ENCODE measurements at regions not wholly inside any gene's neighbourhood (a gene's known extent, or its start where the extent isn't known, plus 50 kb on each side); places are given as distances from the start of the nearest gene placed in this dataset.

DNA sequence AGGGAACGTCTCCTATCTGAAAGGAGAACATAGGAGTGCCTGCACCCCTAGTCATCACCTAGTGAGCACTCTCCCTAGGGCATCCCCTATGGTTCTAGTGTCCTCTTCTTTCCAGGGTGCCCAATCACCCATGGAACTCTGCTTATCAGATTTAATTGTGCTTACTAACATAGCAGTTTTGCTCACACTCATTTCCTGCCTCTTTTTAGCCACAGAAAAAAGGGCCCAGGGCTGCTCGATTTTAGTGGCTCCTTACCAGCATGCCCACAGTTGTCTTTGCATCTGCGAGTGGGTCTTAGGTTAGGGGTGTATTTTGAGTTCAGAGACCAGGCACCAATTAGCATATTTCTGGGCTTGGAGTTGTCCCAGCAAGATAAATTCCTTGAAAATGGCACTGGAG, 1110.2 kb downstream of the TAF11L14 start:
- no TSS peak for BruUV-seq (replicated peaks)
- no peak overlapping the region for H4K5ac ChIP-seq (ENCODE audit: low read depth, low read length)
- no peaks in the 10 kb centered on the region for H3K27me3 ChIP-seq (ENCODE audit: control insufficient read depth, insufficient read depth, low read length)
- H2BK120ac ChIP-seq (ENCODE audit: low read depth, low read length) = no peak overlapping the region
- H3K9me1 ChIP-seq (ENCODE audit: insufficient read depth, low read length) = no peaks in the 10 kb centered on the region
- ChIA-PET CTCF (no interaction called here), POLR2A (ENCODE audit: unreplicated experiment) (no interaction called here)
- no peak overlapping the region for H2AK5ac ChIP-seq (ENCODE audit: low read depth, low read length)
- H3K36me3 ChIP-seq (ENCODE audit: control insufficient read depth, insufficient read depth, low read length) = no peaks in the 10 kb centered on the region
- no peak overlapping the region for H2BK20ac ChIP-seq (ENCODE audit: low read depth, low read length)
- ATAC-seq (ENCODE audit: low read depth) (no peak), DNase-seq (no peak)
- H4K91ac ChIP-seq (ENCODE audit: insufficient read depth, low read depth, low read length) = no peak overlapping the region
- H3K56ac ChIP-seq (ENCODE audit: extremely low read depth, insufficient read depth, low read length) = no peak overlapping the region
- no peak overlapping the region for H3K27ac ChIP-seq (ENCODE audit: insufficient read depth, low read length)
- no peaks in the 10 kb centered on the region for H3K4me1 ChIP-seq (ENCODE audit: control insufficient read depth, insufficient read depth, low read length)
- no peak overlapping the region for H2BK5ac ChIP-seq (ENCODE audit: low read depth, low read length, poor library complexity, severe bottlenecking)
- intact Hi-C loops (cut with micrococcal nuclease) = no loop called here
- no peak overlapping the region for H3K9ac ChIP-seq (ENCODE audit: low read depth, low read length)
- no peak overlapping the region for H3K18ac ChIP-seq (ENCODE audit: low read depth, low read length)
- no peak overlapping the region for H3K14ac ChIP-seq (replicated peaks; ENCODE audit: low read depth, low read length)
- no peak for TF ChIP-seq MAFK (IDR thresholded peaks at IDR 0.05; ENCODE audit: low read depth, low read length)
- no peak for TF ChIP-seq RCOR1 (IDR thresholded peaks at IDR 0.05; ENCODE audit: insufficient replicate concordance, low read length)
- no peak for TF ChIP-seq MAZ (IDR thresholded peaks at IDR 0.05; ENCODE audit: borderline replicate concordance, low read depth, low read length)
- TF ChIP-seq, protein P1, sequence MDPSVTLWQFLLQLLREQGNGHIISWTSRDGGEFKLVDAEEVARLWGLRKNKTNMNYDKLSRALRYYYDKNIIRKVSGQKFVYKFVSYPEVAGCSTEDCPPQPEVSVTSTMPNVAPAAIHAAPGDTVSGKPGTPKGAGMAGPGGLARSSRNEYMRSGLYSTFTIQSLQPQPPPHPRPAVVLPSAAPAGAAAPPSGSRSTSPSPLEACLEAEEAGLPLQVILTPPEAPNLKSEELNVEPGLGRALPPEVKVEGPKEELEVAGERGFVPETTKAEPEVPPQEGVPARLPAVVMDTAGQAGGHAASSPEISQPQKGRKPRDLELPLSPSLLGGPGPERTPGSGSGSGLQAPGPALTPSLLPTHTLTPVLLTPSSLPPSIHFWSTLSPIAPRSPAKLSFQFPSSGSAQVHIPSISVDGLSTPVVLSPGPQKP (IDR thresholded peaks at IDR 0.05; ENCODE audit: borderline replicate concordance, low read depth, low read length) = no peak
- TF ChIP-seq CEBPB (IDR thresholded peaks at IDR 0.05; ENCODE audit: low read depth, low read length) = no peak
- no peak for TF ChIP-seq CHD1 (IDR thresholded peaks at IDR 0.05; ENCODE audit: low read depth, low read length)
- no peak for TF ChIP-seq RAD21 (IDR thresholded peaks at IDR 0.05; ENCODE audit: low read length)
- no peak for TF ChIP-seq POLR2A (IDR thresholded peaks at IDR 0.05; ENCODE audit: low read depth, low read length)
- TF ChIP-seq, protein P2, sequence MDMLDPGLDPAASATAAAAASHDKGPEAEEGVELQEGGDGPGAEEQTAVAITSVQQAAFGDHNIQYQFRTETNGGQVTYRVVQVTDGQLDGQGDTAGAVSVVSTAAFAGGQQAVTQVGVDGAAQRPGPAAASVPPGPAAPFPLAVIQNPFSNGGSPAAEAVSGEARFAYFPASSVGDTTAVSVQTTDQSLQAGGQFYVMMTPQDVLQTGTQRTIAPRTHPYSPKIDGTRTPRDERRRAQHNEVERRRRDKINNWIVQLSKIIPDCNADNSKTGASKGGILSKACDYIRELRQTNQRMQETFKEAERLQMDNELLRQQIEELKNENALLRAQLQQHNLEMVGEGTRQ (IDR thresholded peaks at IDR 0.05; ENCODE audit: low read depth, low read length) = no peak
- no peak for TF ChIP-seq SMC3 (IDR thresholded peaks at IDR 0.05; ENCODE audit: low read depth, low read length)
- TF ChIP-seq, protein P3, sequence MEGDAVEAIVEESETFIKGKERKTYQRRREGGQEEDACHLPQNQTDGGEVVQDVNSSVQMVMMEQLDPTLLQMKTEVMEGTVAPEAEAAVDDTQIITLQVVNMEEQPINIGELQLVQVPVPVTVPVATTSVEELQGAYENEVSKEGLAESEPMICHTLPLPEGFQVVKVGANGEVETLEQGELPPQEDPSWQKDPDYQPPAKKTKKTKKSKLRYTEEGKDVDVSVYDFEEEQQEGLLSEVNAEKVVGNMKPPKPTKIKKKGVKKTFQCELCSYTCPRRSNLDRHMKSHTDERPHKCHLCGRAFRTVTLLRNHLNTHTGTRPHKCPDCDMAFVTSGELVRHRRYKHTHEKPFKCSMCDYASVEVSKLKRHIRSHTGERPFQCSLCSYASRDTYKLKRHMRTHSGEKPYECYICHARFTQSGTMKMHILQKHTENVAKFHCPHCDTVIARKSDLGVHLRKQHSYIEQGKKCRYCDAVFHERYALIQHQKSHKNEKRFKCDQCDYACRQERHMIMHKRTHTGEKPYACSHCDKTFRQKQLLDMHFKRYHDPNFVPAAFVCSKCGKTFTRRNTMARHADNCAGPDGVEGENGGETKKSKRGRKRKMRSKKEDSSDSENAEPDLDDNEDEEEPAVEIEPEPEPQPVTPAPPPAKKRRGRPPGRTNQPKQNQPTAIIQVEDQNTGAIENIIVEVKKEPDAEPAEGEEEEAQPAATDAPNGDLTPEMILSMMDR (conservative IDR thresholded peaks at IDR 0.05; ENCODE audit: low read depth, low read length) = no peak
- TF ChIP-seq MXI1 (IDR thresholded peaks at IDR 0.05; ENCODE audit: borderline replicate concordance, low read depth, low read length) = no peak
- no peak for TF ChIP-seq RFX5 (IDR thresholded peaks at IDR 0.05; ENCODE audit: low read depth, low read length)
- TF ChIP-seq FOS (IDR thresholded peaks at IDR 0.05; ENCODE audit: low read depth, low read length) = no peak
- TF ChIP-seq BHLHE40 (IDR thresholded peaks at IDR 0.05; ENCODE audit: low read depth, low read length) = no peak
- TF ChIP-seq NFE2L2 (IDR thresholded peaks at IDR 0.05; ENCODE audit: low read depth, low read length) = no peak
- H3K4me3 ChIP-seq (ENCODE audit: insufficient read depth, low read depth, low read length) = no peak overlapping the region
- WGBS, 2 experiments (ENCODE audit: extremely low coverage in 2 of 2, insufficient read length in 1 of 2) = no CpG with 5 or more reads among the region's 3 CpGs
- no peak overlapping the region for H2AK9ac ChIP-seq (replicated peaks; ENCODE audit: low read depth, low read length, poor library complexity)
- H2BK15ac ChIP-seq (ENCODE audit: low read depth, low read length) = no peak overlapping the region
- no peak overlapping the region for H3K23ac ChIP-seq (ENCODE audit: low read depth, low read length)
- peaks cover 8% of the 10 kb centered on the region; the same call in 1 of the 2 replicates for H3K9me3 ChIP-seq (ENCODE audit: control insufficient read depth, insufficient read depth, low read length)
- H4K20me1 ChIP-seq (ENCODE audit: insufficient read depth, low read length) = no peaks in the 10 kb centered on the region
- no peak overlapping the region for H3K4me2 ChIP-seq (ENCODE audit: low read depth, low read length)
- dilution Hi-C loops (cut with HindIII; ENCODE audit: low sequenced_read_pairs, unreplicated experiment) = no loop called here
- no peaks in the 10 kb centered on the region for H3K79me1 ChIP-seq (ENCODE audit: low read depth in 1 of 2, low read length in 2 of 2)
- H3K4ac ChIP-seq (ENCODE audit: low read depth, low read length) = no peak overlapping the region
- in situ Hi-C loops (cut with MboI; ENCODE audit: low sequenced_read_pairs) = no loop called here
- no peak overlapping the region for H2AFZ ChIP-seq (replicated peaks; ENCODE audit: low read length, poor library complexity)
- no peak overlapping the region for H4K8ac ChIP-seq (ENCODE audit: low read depth in 2 of 2, low read length in 2 of 2)

All from IMR-90 (cell line).